CD4-positive, alpha-beta T cell treated with Interleukin-4 for 1 hour (primary cell): ENCODE measurements at regions not wholly inside any gene's neighbourhood (a gene's known extent, or its start where the extent isn't known, plus 50 kb on each side); places are given as distances from the start of the nearest gene placed in this dataset.
"Not testable (repeated sequence)": the region's sequence is repeated elsewhere in the genome, so short reads cannot be mapped to it uniquely, and the experiment has no call there.

Experiments used
- DNase-seq, 2 donors: peaks; one replicate each; pipeline ENCODE4 v3.0.0-alpha.2; 2020 to 2022

- DNase-seq = not testable (repeated sequence)
Measured at GRCh38 chr4:31202054-31202453, 481.9 kb downstream of the PCDH7 start.

- DNase-seq = no peak
Measured at GRCh38 chr4:31204874-31205273, 484.7 kb downstream of the PCDH7 start.

GRCh38 chr4:31220921-31221320, 500.8 kb downstream of the PCDH7 start:
- DNase-seq = no peak

- DNase-seq = no peak
Measured at GRCh38 chr4:31228068-31228467, 507.9 kb downstream of the PCDH7 start.

- no peak for DNase-seq
Measured at GRCh38 chr4:31230594-31230993, 510.4 kb downstream of the PCDH7 start.

- no peak for DNase-seq
Measured at GRCh38 chr4:31234494-31234893, 514.3 kb downstream of the PCDH7 start.

GRCh38 chr4:31234901-31235300, 514.7 kb downstream of the PCDH7 start:
- DNase-seq = no peak

- DNase-seq = no peak
Measured at GRCh38 chr4:31236020-31236638, 516.0 kb downstream of the PCDH7 start.

- no peak for DNase-seq
Measured at GRCh38 chr4:31236639-31237173, 516.5 kb downstream of the PCDH7 start.

- DNase-seq = no peak
Measured at GRCh38 chr4:31237233-31237632, 517.1 kb downstream of the PCDH7 start.

GRCh38 chr4:31239886-31240285, 519.7 kb downstream of the PCDH7 start:
- DNase-seq = no peak

GRCh38 chr4:31241504-31242106, 521.4 kb downstream of the PCDH7 start:
- DNase-seq = no peak

GRCh38 chr4:31246856-31247255, 526.7 kb downstream of the PCDH7 start:
- no peak for DNase-seq

- no peak for DNase-seq
Measured at GRCh38 chr4:31259119-31259518, 539.0 kb downstream of the PCDH7 start.

- no peak for DNase-seq
Measured at GRCh38 chr4:31261632-31262031, 541.5 kb downstream of the PCDH7 start.

GRCh38 chr4:31266094-31266493, 545.9 kb downstream of the PCDH7 start:
- not testable (repeated sequence) for DNase-seq

- DNase-seq = no peak
Measured at GRCh38 chr4:31272331-31273061, 552.3 kb downstream of the PCDH7 start.

GRCh38 chr4:31275906-31276305, 555.7 kb downstream of the PCDH7 start:
- no peak for DNase-seq

- no peak for DNase-seq
Measured at GRCh38 chr4:31283679-31284078, 563.5 kb downstream of the PCDH7 start.

GRCh38 chr4:31290836-31291235, 570.7 kb downstream of the PCDH7 start:
- DNase-seq = no peak

- no peak for DNase-seq
Measured at GRCh38 chr4:31291238-31291637, 571.1 kb downstream of the PCDH7 start.

- no peak for DNase-seq
Measured at GRCh38 chr4:31294655-31295480, 574.7 kb downstream of the PCDH7 start.

GRCh38 chr4:31298737-31299136, 578.6 kb downstream of the PCDH7 start:
- DNase-seq = no peak
